ENCODE measurements at regions not wholly inside any gene's neighbourhood (a gene's known extent, or its start where the extent isn't known, plus 50 kb on each side); places are given as distances from the start of the nearest gene placed in this dataset.

GRCh38 chr10:56934515-56934914 lies 573.5 kb upstream of the ZWINT start:
- no peak for DNase-seq

GRCh38 chr10:56928714-56929113 lies 567.7 kb upstream of the ZWINT start:
- DNase-seq: no peak

GRCh38 chr10:56927701-56928100 lies 566.6 kb upstream of the ZWINT start:
- DNase-seq: no peak

GRCh38 chr10:56920601-56921261 lies 559.7 kb upstream of the ZWINT start:
- DNase-seq: no peak

GRCh38 chr10:56912043-56912442 lies 551.0 kb upstream of the ZWINT start:
- no peak for DNase-seq

GRCh38 chr10:56905051-56905450 lies 544.0 kb upstream of the ZWINT start:
- no peak for DNase-seq

- no peak for DNase-seq
Measured at GRCh38 chr10:56902554-56902953, 541.5 kb upstream of the ZWINT start.

GRCh38 chr10:56895306-56895705 lies 534.2 kb upstream of the ZWINT start:
- no peak for DNase-seq

GRCh38 chr10:56881218-56881617 lies 520.2 kb upstream of the ZWINT start:
- DNase-seq: no peak

GRCh38 chr10:56880606-56881005 lies 519.5 kb upstream of the ZWINT start:
- no peak for DNase-seq

GRCh38 chr10:56874950-56875349 lies 513.9 kb upstream of the ZWINT start:
- DNase-seq: no peak

- no peak for DNase-seq
Measured at GRCh38 chr10:56871160-56871668, 510.2 kb upstream of the ZWINT start.

GRCh38 chr10:56867236-56867635 lies 506.2 kb upstream of the ZWINT start:
- no peak for DNase-seq

- DNase-seq: no peak
Measured at GRCh38 chr10:56856569-56856968, 495.5 kb upstream of the ZWINT start.

GRCh38 chr10:56844978-56845529 lies 484.0 kb upstream of the ZWINT start:
- no peak for DNase-seq

GRCh38 chr10:56836659-56837058 lies 475.6 kb upstream of the ZWINT start:
- DNase-seq: no peak

- no peak for DNase-seq
Measured at GRCh38 chr10:56831681-56832080, 470.6 kb upstream of the ZWINT start.

GRCh38 chr10:56823849-56824248 lies 462.8 kb upstream of the ZWINT start:
- DNase-seq: peak; percentile 63 to 78

- no peak for DNase-seq
Measured at GRCh38 chr10:56805022-56805421, 444.0 kb upstream of the ZWINT start.

GRCh38 chr10:56785292-56785691 lies 424.2 kb upstream of the ZWINT start:
- no peak for DNase-seq

GRCh38 chr10:56782503-56782902 lies 421.4 kb upstream of the ZWINT start:
- no peak for DNase-seq

GRCh38 chr10:56771343-56771742 lies 410.3 kb upstream of the ZWINT start:
- peak in 1 of 2 experiments; percentile 18 for DNase-seq

GRCh38 chr10:56763090-56763489 lies 402.0 kb upstream of the ZWINT start:
- DNase-seq: no peak

GRCh38 chr10:56745490-56745889 lies 384.4 kb upstream of the ZWINT start:
- DNase-seq: no peak

GRCh38 chr10:56728349-56728748 lies 367.3 kb upstream of the ZWINT start:
- no peak for DNase-seq
